Keratinocyte (primary cell): ENCODE measurements at regions not wholly inside any gene's neighbourhood (a gene's known extent, or its start where the extent isn't known, plus 50 kb on each side); places are given as distances from the start of the nearest gene placed in this dataset.

ENCODE experiments used
- DNase-seq: peaks from one replicate; pipeline ENCODE4 v3.0.0-alpha.2; 2011; ENCODE audit warnings: low read depth, missing footprints, low spot score
- FAIRE-seq: peaks from 2 replicates; lab custom pipeline; 2011; peaks lifted over from hg19 to GRCh38; lab: Jason Lieb, UNC
- H2AFZ ChIP-seq: 2 replicates; pipeline ENCODE4 v1.6.0; 2012; ENCODE audit warnings: low read length, control low read depth, inconsistent platforms; ENCODE audit not compliant: control insufficient read depth
- H3K27ac ChIP-seq: 2 replicates; pipeline ENCODE4 v1.5.1; 2011; ENCODE audit warnings: low read length; ENCODE audit not compliant: control insufficient read depth, insufficient read depth
- H3K27me3 ChIP-seq: 3 replicates; pipeline ENCODE4 v1.6.0; 2011; ENCODE audit warnings: low read length; ENCODE audit not compliant: control insufficient read depth, insufficient read depth; ENCODE audit errors: extremely low read depth
- H3K36me3 ChIP-seq, 2 experiments: 2 replicates in 1 of 2; 3 replicates in 1 of 2; pipeline ENCODE4 v1.5.1; 2011; ENCODE audit warnings: low read length in 2 of 2, mild to moderate bottlenecking in 1 of 2; ENCODE audit not compliant: control insufficient read depth in 2 of 2, insufficient read depth in 2 of 2; ENCODE audit errors: extremely low read depth in 1 of 2
- H3K4me1 ChIP-seq: 3 replicates; pipeline ENCODE4 v1.5.1; 2011; ENCODE audit warnings: low read length; ENCODE audit not compliant: control insufficient read depth, insufficient read depth; ENCODE audit errors: extremely low read depth
- H3K4me2 ChIP-seq: 3 replicates; pipeline ENCODE4 v1.6.0; 2011; ENCODE audit warnings: low read depth, low read length; ENCODE audit not compliant: control insufficient read depth, insufficient read depth; ENCODE audit errors: extremely low read depth
- H3K4me3 ChIP-seq, 3 experiments: fragments of 200-600 bp in 1 of 3; sonication (generic) in 1 of 3; 2 replicates in 2 of 3; 3 replicates in 1 of 3; pipeline ENCODE4 v1.5.1; 2011 to 2016; ENCODE audit warnings: low read length in 3 of 3, mild to moderate bottlenecking in 3 of 3, control low read depth in 2 of 3, inconsistent platforms in 1 of 3, low read depth in 1 of 3, mixed read lengths in 1 of 3, mixed run types in 1 of 3, moderate library complexity in 1 of 3; ENCODE audit not compliant: control insufficient read depth in 2 of 3, insufficient read depth in 2 of 3; ENCODE audit errors: extremely low read depth in 1 of 3
- H3K79me2 ChIP-seq: 2 replicates; pipeline ENCODE4 v1.6.0; 2012; ENCODE audit warnings: low read length; ENCODE audit not compliant: control insufficient read depth, insufficient read depth
- H3K9ac ChIP-seq: 3 replicates; pipeline ENCODE4 v1.6.0; 2011; ENCODE audit warnings: low read length; ENCODE audit not compliant: control insufficient read depth, insufficient read depth; ENCODE audit errors: extremely low read depth
- H3K9me1 ChIP-seq: 3 replicates; pipeline ENCODE4 v1.6.0; 2011; ENCODE audit warnings: low read length; ENCODE audit not compliant: control insufficient read depth, insufficient read depth; ENCODE audit errors: extremely low read depth
- H3K9me3 ChIP-seq: 2 replicates; pipeline ENCODE4 v1.5.1; 2012; ENCODE audit warnings: low read depth, low read length; ENCODE audit not compliant: control insufficient read depth
- H4K20me1 ChIP-seq: 3 replicates; pipeline ENCODE4 v1.6.0; 2011; ENCODE audit warnings: low read length; ENCODE audit not compliant: control insufficient read depth, insufficient read depth; ENCODE audit errors: extremely low read depth
- CTCF ChIP-seq, 3 experiments: IDR thresholded peaks in 1 of 3; conservative IDR thresholded peaks in 1 of 3; optimal IDR thresholded peaks in 1 of 3; 2 replicates in 2 of 3; 3 replicates in 1 of 3; pipeline versions ENCODE3 to v1.5.1; 2011; ENCODE audit warnings: low read length in 3 of 3, mild to moderate bottlenecking in 3 of 3, moderate library complexity in 2 of 3, control low read depth in 1 of 3, inconsistent platforms in 1 of 3; ENCODE audit not compliant: insufficient read depth in 2 of 3; ENCODE audit errors: extremely low read depth in 1 of 3
- EZH2 ChIP-seq: IDR thresholded peaks from one replicate; pipeline ENCODE4 v1.6.1; 2012; ENCODE audit warnings: inconsistent platforms, mild to moderate bottlenecking, low read length, moderate library complexity
- dilution Hi-C: fragments of 300-500 bp; cut with MboI; formaldehyde crosslinking; loops from one replicate; pipeline ENCODE4 v1.7.0; 2020; ENCODE audit warnings: low sequenced_read_pairs; ENCODE audit not compliant: extremely low pct_ligation_motif_present

- no peaks in the 10 kb centered on the region for H3K36me3 ChIP-seq
- no peak overlapping the region for H3K9ac ChIP-seq
- H3K4me3 ChIP-seq: no peak overlapping the region
- no peaks in the 10 kb centered on the region for H3K27me3 ChIP-seq
- TF ChIP-seq CTCF (optimal IDR thresholded peaks at IDR 0.05 in 1 of 3, IDR thresholded peaks at IDR 0.05 in 1 of 3, conservative IDR thresholded peaks at IDR 0.05 in 1 of 3; ENCODE audit: extremely low read depth in 1 of 3, insufficient read depth in 2 of 3, low read length in 3 of 3) (no peak), EZH2 (no peak)
- H4K20me1 ChIP-seq: no peaks in the 10 kb centered on the region
- no peak for DNase-seq
- no peak for FAIRE-seq
- H2AFZ ChIP-seq: no peak overlapping the region
- H3K27ac ChIP-seq: no peak overlapping the region
- no peak overlapping the region for H3K4me2 ChIP-seq
- dilution Hi-C loops: no loop called here
- no peaks in the 10 kb centered on the region for H3K4me1 ChIP-seq
- no peaks in the 10 kb centered on the region for H3K79me2 ChIP-seq
- H3K9me3 ChIP-seq: no peaks in the 10 kb centered on the region
- no peaks in the 10 kb centered on the region for H3K9me1 ChIP-seq
Observed at GRCh38 chr2:417006-417405, 129.1 kb upstream of the ALKAL2 start.

- Histone ChIP-seq H2AFZ (no peak overlapping the region), H3K4me3 (no peak overlapping the region), H3K4me1 (no peaks in the 10 kb centered on the region), H3K9me1 (no peaks in the 10 kb centered on the region), H3K4me2 (no peak overlapping the region), H3K9ac (no peak overlapping the region), H4K20me1 (no peaks in the 10 kb centered on the region), H3K27me3 (no peaks in the 10 kb centered on the region), H3K79me2 (no peaks in the 10 kb centered on the region), H3K36me3 (no peaks in the 10 kb centered on the region), H3K9me3 (no peaks in the 10 kb centered on the region), H3K27ac (no peak overlapping the region)
- dilution Hi-C loops: no loop called here
- FAIRE-seq (no peak), DNase-seq (no peak)
- TF ChIP-seq EZH2 (no peak), CTCF (optimal IDR thresholded peaks at IDR 0.05 in 1 of 3, IDR thresholded peaks at IDR 0.05 in 1 of 3, conservative IDR thresholded peaks at IDR 0.05 in 1 of 3; ENCODE audit: extremely low read depth in 1 of 3, insufficient read depth in 2 of 3, low read length in 3 of 3) (no peak)
Observed at GRCh38 chr2:415986-416610, 128.2 kb upstream of the ALKAL2 start.
